Activated naive CD4-positive, alpha-beta T cell treated with anti-CD3 and anti-CD28 coated beads, Interleukin-2, amount 50 U/mL, for 16 hours (primary cell): ENCODE measurements at regions not wholly inside any gene's neighbourhood (a gene's known extent, or its start where the extent isn't known, plus 50 kb on each side); places are given as distances from the start of the nearest gene placed in this dataset.

Experiments used
- DNase-seq: peaks from one replicate; pipeline ENCODE4 v3.0.0-alpha.2; 2020

GRCh38 chr3:17974206-17974841 lies 231.9 kb upstream of the TBC1D5 start:
- DNase-seq = no peak

GRCh38 chr3:17972959-17973906 lies 230.8 kb upstream of the TBC1D5 start:
- DNase-seq = no peak

GRCh38 chr3:17972476-17972875 lies 230.0 kb upstream of the TBC1D5 start:
- DNase-seq = no peak

- no peak for DNase-seq
Observed at GRCh38 chr3:17972030-17972429, 229.6 kb upstream of the TBC1D5 start.

- DNase-seq = no peak
Observed at GRCh38 chr3:17969985-17970568, 227.6 kb upstream of the TBC1D5 start.

GRCh38 chr3:17969244-17969643 lies 226.8 kb upstream of the TBC1D5 start:
- no peak for DNase-seq

GRCh38 chr3:17967953-17968607 lies 225.6 kb upstream of the TBC1D5 start:
- no peak for DNase-seq

- no peak for DNase-seq
Observed at GRCh38 chr3:17967111-17967510, 224.7 kb upstream of the TBC1D5 start.

GRCh38 chr3:17965331-17965730 lies 222.9 kb upstream of the TBC1D5 start:
- no peak for DNase-seq

- no peak for DNase-seq
Observed at GRCh38 chr3:17964108-17964507, 221.7 kb upstream of the TBC1D5 start.

- DNase-seq = no peak
Observed at GRCh38 chr3:17955411-17955810, 213.0 kb upstream of the TBC1D5 start.

- no peak for DNase-seq
Observed at GRCh38 chr3:17954801-17955200, 212.4 kb upstream of the TBC1D5 start.

GRCh38 chr3:17951241-17951640 lies 208.8 kb upstream of the TBC1D5 start:
- no peak for DNase-seq

GRCh38 chr3:17949101-17949500 lies 206.7 kb upstream of the TBC1D5 start:
- DNase-seq = no peak

- no peak for DNase-seq
Observed at GRCh38 chr3:17947833-17948232, 205.4 kb upstream of the TBC1D5 start.

- DNase-seq = no peak
Observed at GRCh38 chr3:17946619-17947018, 204.2 kb upstream of the TBC1D5 start.

- DNase-seq = no peak
Observed at GRCh38 chr3:17945799-17946399, 203.5 kb upstream of the TBC1D5 start.

- no peak for DNase-seq
Observed at GRCh38 chr3:17945018-17945798, 202.8 kb upstream of the TBC1D5 start.

GRCh38 chr3:17942856-17943255 lies 200.4 kb upstream of the TBC1D5 start:
- DNase-seq = no peak

- DNase-seq = no peak
Observed at GRCh38 chr3:17941766-17942165, 199.3 kb upstream of the TBC1D5 start.

GRCh38 chr3:17941152-17941551 lies 198.7 kb upstream of the TBC1D5 start:
- DNase-seq = no peak

- no peak for DNase-seq
Observed at GRCh38 chr3:17939157-17939556, 196.7 kb upstream of the TBC1D5 start.
